AG10803 (cell line): ENCODE measurements at regions not wholly inside any gene's neighbourhood (a gene's known extent, or its start where the extent isn't known, plus 50 kb on each side); places are given as distances from the start of the nearest gene placed in this dataset.

ENCODE experiments used
- DNase-seq: peaks from one replicate; pipeline ENCODE4 v3.0.0; 2010; ENCODE audit warnings: low read depth
- H3K4me3 ChIP-seq: 2 replicates; pipeline ENCODE4 v1.5.1; 2011; ENCODE audit warnings: mild to moderate bottlenecking, low read length, control low read depth
- CTCF ChIP-seq: conservative IDR thresholded peaks from 2 replicates; pipeline ENCODE4 v1.5.1; 2011; ENCODE audit warnings: mild to moderate bottlenecking, low read length, control low read depth, inconsistent platforms

- no peak for DNase-seq
- H3K4me3 ChIP-seq = no peak overlapping the region
- no peak for TF ChIP-seq CTCF
Observed at GRCh38 chr9:90023861-90024260, 419.0 kb downstream of the GADD45G start.

GRCh38 chr9:90024409-90024808 lies 419.6 kb downstream of the GADD45G start:
- no peak for DNase-seq
- H3K4me3 ChIP-seq = no peak overlapping the region
- TF ChIP-seq CTCF = no peak

GRCh38 chr9:90024823-90025222 lies 420.0 kb downstream of the GADD45G start:
- no peak for DNase-seq
- no peak for TF ChIP-seq CTCF
- H3K4me3 ChIP-seq = no peak overlapping the region

- DNase-seq = peak; percentile 1
- TF ChIP-seq CTCF = no peak
- no peak overlapping the region for H3K4me3 ChIP-seq
Observed at GRCh38 chr9:90025816-90026215, 421.0 kb downstream of the GADD45G start.

- no peak for DNase-seq
- no peak for TF ChIP-seq CTCF
- H3K4me3 ChIP-seq = no peak overlapping the region
Observed at GRCh38 chr9:90027296-90027790, 422.5 kb downstream of the GADD45G start.

- H3K4me3 ChIP-seq = no peak overlapping the region
- no peak for DNase-seq
- TF ChIP-seq CTCF = no peak
Observed at GRCh38 chr9:90029386-90029785, 424.6 kb downstream of the GADD45G start.

- no peak for DNase-seq
- no peak for TF ChIP-seq CTCF
- no peak overlapping the region for H3K4me3 ChIP-seq
Observed at GRCh38 chr9:90029996-90030395, 425.2 kb downstream of the GADD45G start.
